T-helper 2 cell treated with Interferon-gamma antibody and Interleukin-4, amounts not matched to agents 5 μg/mL and 100 μg/mL, for 36 hours (primary cell): ENCODE measurements at regions not wholly inside any gene's neighbourhood (a gene's known extent, or its start where the extent isn't known, plus 50 kb on each side); places are given as distances from the start of the nearest gene placed in this dataset.
"Not testable (repeated sequence)": the region's sequence is repeated elsewhere in the genome, so short reads cannot be mapped to it uniquely, and the experiment has no call there.

Experiments used
- DNase-seq: peaks from one replicate; pipeline ENCODE4 v3.0.0; 2021; ENCODE audit warnings: low spot score
- H3K27ac Mint-ChIP-seq: one replicate; pipeline ENCODE4 v1.8.0; 2021; ENCODE audit warnings: mild to moderate bottlenecking, mixed read lengths
- H3K27me3 Mint-ChIP-seq: one replicate; pipeline ENCODE4 v1.8.0; 2021; ENCODE audit warnings: low read depth, mixed read lengths
- H3K36me3 Mint-ChIP-seq: one replicate; pipeline ENCODE4 v1.8.0; 2021; ENCODE audit warnings: low read depth, mixed read lengths
- H3K4me1 Mint-ChIP-seq: one replicate; pipeline ENCODE4 v1.8.0; 2021; ENCODE audit warnings: low read depth, mixed read lengths
- H3K4me3 Mint-ChIP-seq: one replicate; pipeline ENCODE4 v1.8.0; 2022; ENCODE audit warnings: mild to moderate bottlenecking, moderate library complexity, mixed read lengths
- H3K9me3 Mint-ChIP-seq: one replicate; pipeline ENCODE4 v1.8.0; 2021; ENCODE audit warnings: mixed read lengths

DNA sequence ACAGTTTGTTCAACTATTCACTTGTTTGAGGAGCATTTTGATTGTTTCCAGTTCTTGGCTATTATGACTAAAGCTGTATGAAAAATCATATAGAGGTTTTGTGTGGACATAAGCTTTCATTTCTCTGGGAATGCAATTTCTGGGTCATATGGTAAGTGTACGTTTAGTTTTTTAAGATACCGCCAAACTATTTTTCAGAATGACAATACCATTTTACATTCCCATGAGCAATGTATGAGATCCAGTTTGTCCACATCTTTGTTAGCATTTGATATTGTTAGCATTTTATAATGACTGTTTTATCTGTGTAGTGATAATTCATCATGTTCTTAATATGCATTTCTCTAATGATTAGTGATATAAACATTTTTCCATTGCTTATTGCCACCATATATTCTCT, 258.7 kb upstream of the CTNNB1 start:
- no peaks in the 10 kb centered on the region for H3K9me3 Mint-ChIP-seq

DNA sequence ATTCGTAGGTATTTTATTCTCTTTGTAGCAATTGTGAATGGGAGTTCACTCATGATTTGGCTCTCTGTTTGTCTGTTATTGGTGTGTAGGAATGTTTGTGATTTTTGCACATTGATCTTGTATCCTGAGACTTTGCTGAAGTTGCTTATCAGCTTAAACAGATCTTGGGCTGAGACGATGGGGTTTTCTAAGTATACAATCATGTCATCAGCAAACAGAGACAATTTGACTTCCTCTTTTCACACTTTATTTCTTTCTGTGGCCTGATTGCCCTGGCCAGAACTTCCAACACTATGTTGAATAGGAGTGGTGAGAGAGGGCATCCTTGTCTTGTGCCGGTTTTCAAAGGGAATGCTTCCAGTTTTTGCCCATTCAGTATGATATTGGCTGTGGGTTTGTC, 252.3 kb upstream of the CTNNB1 start:
- DNase-seq, H3K4me1 Mint-ChIP-seq, H3K27me3 Mint-ChIP-seq, H3K9me3 Mint-ChIP-seq, H3K4me3 Mint-ChIP-seq, H3K36me3 Mint-ChIP-seq, H3K27ac Mint-ChIP-seq: not testable (repeated sequence)

More for the DNA sequence above, 258.7 kb upstream of the CTNNB1 start:
- DNase-seq: no peak
- no peaks in the 10 kb centered on the region for H3K4me1 Mint-ChIP-seq
- H3K27me3 Mint-ChIP-seq: no peaks in the 10 kb centered on the region
- H3K27ac Mint-ChIP-seq: no peak overlapping the region
- H3K36me3 Mint-ChIP-seq: no peaks in the 10 kb centered on the region
- H3K4me3 Mint-ChIP-seq: no peak overlapping the region

DNA sequence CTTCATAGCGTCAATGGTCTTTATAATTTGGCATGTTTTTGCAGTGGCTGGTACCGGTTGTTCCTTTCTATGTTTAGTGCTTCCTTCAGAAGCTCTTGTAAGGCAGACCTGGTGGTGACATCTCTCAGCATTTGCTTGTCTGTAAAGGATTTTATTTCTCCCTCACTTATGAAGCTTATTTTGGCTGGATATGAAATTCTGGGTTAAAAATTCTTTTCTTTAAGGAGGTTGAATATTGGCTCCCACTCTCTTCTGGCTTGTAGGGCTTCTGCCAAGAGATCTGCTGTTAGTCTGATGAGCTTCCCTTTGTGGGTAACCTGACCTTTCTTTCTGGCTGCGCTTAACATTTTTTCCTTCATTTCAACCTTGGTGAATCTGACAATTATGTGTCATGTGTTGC, 250.0 kb upstream of the CTNNB1 start:
- H3K27ac Mint-ChIP-seq: not testable (repeated sequence)

DNA sequence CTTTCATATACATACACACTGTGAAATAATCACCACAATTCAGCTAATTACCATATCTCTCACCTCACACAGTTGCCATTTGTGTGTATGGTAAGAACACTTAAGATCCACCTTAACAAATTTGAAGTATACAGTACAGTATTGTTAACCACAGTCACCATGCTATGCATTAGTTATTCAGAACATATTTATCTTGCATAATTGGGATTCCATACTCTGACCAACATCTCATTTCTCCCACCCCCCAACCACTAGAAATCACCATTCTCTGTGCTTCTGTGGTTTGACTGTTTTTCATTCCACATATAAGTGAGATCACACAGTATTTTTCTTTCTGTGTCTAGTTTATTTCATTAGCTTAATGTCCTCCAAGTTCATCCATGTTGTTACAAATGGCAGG, 247.7 kb upstream of the CTNNB1 start:
- H3K36me3 Mint-ChIP-seq: no peaks in the 10 kb centered on the region
- H3K4me3 Mint-ChIP-seq: no peak overlapping the region
- H3K27me3 Mint-ChIP-seq: no peaks in the 10 kb centered on the region
- no peak overlapping the region for H3K27ac Mint-ChIP-seq
- H3K9me3 Mint-ChIP-seq: peaks cover 15% of the 10 kb centered on the region
- H3K4me1 Mint-ChIP-seq: no peaks in the 10 kb centered on the region
- DNase-seq: no peak

More for the DNA sequence above, 250.0 kb upstream of the CTNNB1 start:
- not testable (repeated sequence) for DNase-seq, H3K4me3 Mint-ChIP-seq, H3K4me1 Mint-ChIP-seq, H3K36me3 Mint-ChIP-seq, H3K27me3 Mint-ChIP-seq
- H3K9me3 Mint-ChIP-seq: peaks cover 15% of the 10 kb centered on the region

DNA sequence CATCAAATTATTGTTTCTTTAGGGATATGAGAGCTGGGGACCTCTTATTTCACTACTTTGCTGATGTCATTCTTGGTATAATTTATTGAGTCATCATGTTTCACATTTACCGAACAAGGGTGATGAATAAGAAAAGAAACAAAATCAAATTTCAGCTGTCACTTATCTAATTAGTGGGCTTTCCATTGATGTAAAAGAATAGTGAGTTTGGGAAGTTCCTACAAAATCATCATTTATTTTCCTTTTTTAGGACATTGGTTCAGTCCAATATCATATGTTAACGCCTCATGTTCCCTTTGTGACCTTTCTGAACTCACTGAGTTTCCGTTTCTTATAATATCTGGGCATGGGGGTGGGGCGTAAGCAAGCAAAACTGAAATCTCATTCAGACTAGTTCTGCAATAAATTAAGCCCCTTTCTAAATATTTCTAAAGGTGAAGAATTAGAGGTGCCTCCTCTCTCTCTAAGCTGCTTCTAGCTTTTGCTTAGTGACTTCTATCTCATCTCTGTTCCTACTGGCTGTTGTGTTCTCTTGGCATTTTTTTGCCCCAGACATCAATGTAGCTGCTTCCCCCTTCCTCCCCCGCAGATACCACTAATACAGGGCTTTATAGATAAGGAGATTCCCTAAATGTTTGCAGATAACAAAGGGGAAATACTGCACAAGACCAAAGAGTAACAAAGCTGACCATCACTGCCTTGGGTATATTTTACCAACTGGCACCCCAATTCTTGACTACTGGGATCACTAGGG, 238.0 kb upstream of the CTNNB1 start:
- no peak overlapping the region for H3K27ac Mint-ChIP-seq
- peaks cover 2% of the 10 kb centered on the region for H3K4me1 Mint-ChIP-seq
- no peak for DNase-seq
- no peaks in the 10 kb centered on the region for H3K27me3 Mint-ChIP-seq
- H3K4me3 Mint-ChIP-seq: no peak overlapping the region
- H3K36me3 Mint-ChIP-seq: peaks cover 3% of the 10 kb centered on the region
- H3K9me3 Mint-ChIP-seq: peaks cover 28% of the 10 kb centered on the region

DNA sequence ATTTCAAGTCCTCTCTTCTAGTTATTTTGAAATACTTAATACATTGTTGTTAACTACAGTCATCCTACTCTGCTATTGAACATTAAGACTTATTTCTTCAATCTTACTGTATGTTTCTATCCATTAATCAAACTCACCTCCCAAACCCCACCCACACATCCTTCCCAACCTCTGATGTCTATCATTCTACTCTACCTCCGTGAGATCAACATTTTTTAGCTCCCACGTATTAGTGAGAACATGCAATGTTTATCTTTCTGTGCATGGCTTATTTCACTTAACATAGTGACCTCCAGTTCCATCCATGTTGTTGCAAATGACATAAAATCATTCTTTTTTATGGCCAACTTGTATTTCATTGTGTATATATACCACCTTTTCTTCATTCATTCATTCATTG, 236.6 kb upstream of the CTNNB1 start:
- peaks cover 4% of the 10 kb centered on the region for H3K4me1 Mint-ChIP-seq

DNA sequence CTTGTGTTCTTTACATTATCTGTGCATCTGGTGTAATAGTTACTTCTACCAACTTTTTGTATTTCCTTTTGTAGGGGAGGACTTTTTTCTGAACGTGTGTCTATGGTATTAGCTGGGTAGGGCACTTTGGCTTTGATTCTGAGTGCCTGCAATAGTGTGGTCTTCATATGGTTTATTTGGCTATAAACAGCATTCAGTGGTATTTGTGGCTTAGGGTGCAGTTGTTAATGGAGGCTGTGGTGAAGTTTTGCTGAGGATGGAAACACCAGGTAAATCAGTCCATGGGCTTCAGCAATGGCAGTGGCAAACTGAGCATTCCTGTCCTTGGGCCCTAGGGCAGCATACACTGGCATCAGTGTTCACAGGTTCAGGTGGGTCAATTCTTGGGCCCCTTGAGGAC, 230.6 kb upstream of the CTNNB1 start:
- H3K36me3 Mint-ChIP-seq: no peaks in the 10 kb centered on the region
- peaks cover 18% of the 10 kb centered on the region for H3K9me3 Mint-ChIP-seq
- H3K27ac Mint-ChIP-seq: no peak overlapping the region
- no peak for DNase-seq
- peaks cover 42% of the 10 kb centered on the region for H3K4me1 Mint-ChIP-seq
- H3K27me3 Mint-ChIP-seq: no peaks in the 10 kb centered on the region
- H3K4me3 Mint-ChIP-seq: no peak overlapping the region

More for the DNA sequence above, 236.6 kb upstream of the CTNNB1 start:
- Mint-ChIP-seq H3K27me3 (no peaks in the 10 kb centered on the region), H3K4me3 (no peak overlapping the region), H3K9me3 (peaks cover 35% of the 10 kb centered on the region), H3K36me3 (peaks cover 3% of the 10 kb centered on the region), H3K27ac (no peak overlapping the region)
- DNase-seq: no peak

DNA sequence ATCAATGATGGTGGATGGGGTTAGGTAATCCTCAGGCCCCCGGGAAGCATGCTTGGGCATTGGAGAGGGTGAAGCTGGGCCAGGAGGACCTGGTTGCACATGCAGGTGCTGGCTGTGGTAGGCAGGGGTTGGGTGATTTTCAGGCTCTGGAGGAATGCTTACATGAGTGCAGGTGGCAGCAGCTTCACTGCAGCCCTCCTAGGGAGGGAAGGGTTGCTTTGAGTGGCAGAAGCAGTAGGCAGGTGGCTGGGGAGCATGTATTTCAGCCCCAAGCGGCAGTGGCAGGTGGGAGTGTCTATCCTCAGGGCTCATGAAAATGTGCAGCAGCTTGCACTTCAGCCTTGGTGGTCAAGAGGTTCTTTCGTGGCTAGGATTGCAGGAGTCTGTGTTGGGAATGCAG, 230.0 kb upstream of the CTNNB1 start:
- peaks cover 47% of the 10 kb centered on the region for H3K4me1 Mint-ChIP-seq
- H3K9me3 Mint-ChIP-seq: peaks cover 16% of the 10 kb centered on the region
- H3K27ac Mint-ChIP-seq: no peak overlapping the region
- no peak overlapping the region for H3K4me3 Mint-ChIP-seq
- no peak for DNase-seq
- no peaks in the 10 kb centered on the region for H3K27me3 Mint-ChIP-seq
- H3K36me3 Mint-ChIP-seq: no peaks in the 10 kb centered on the region

DNA sequence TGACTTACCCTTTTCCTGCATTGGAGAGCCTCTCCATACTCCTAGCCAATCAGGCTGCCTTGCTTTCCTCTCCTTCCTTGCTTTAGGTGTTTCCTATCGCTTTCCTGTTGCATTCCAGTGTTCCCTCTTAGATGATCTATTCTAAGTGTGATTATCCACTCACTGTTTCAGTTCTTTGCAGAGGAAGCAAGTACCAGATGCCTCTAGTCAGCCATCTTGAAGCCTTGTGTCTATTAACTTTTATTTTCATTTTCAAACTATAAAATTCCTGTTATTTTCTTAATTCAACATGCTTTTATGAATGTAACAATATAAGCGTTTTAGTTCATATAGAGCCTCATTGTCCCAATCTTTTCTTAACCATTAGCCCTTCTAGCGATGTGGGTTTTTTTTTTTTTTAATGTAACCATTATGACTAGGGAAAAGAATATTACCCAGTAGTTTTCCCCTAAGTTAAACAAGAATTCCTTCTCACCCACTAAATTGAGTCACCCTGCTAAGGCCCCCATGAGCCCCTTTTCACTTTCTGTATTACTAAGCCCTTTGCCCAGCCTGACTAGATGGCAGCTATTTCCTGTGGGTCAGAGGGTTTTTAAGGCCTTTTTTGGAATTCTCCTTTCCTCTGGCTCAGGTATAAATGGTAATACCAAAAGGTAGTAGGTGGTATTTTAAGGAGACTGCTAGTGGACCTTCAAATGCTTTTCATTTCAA, 229.4 kb upstream of the CTNNB1 start:
- Mint-ChIP-seq H3K27me3 (no peaks in the 10 kb centered on the region), H3K9me3 (peaks cover 16% of the 10 kb centered on the region), H3K27ac (no peak overlapping the region), H3K36me3 (no peaks in the 10 kb centered on the region), H3K4me1 (peaks cover 47% of the 10 kb centered on the region), H3K4me3 (no peak overlapping the region)
- no peak for DNase-seq

DNA sequence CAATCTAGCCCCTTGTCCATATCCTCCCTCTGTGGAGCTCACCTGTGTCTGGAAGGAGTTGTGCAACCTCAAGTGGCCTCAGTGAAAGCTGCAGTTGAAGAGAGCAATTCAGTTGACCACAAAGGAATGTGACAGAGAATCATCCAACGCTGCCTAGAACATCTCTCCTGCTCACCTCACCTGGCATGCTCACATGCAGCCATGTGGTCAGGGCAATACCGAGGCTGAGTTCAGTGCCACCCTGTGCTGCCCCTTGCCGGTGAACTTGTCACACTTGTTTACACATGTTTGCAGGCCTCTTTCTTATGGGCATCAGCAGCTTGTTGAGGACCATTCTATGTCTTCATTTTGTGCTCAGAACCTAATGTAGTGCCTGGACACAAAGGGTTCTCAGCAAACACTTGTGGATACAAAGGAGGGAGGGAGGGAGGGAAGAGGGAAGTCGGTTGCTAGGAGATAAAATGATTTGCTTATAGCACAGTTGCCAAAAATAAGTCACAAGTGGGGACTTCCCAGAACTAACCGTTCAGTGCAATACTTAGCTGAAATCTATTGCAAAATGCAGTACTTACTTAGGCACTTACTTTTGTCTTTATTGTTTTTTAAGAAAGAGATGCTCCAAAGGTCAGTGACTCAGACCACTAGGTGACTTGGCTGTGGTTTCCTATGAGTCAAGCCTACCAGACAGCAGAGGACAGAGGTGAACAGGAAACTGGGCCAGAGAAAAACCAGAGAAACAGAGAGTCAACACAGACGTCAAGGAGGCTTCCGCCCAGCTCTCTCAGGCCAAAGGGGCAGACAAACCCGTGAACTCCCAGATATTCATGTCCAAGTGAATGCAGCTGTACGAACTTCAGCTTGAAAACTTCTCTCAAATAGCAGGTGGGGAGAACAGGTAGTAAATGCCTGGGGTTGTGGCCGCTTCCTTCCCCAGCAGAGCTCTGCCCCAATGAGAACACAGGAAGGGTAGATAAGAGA, 227.8 kb upstream of the CTNNB1 start:
- Mint-ChIP-seq H3K9me3 (peaks cover 12% of the 10 kb centered on the region), H3K36me3 (no peaks in the 10 kb centered on the region), H3K27me3 (no peaks in the 10 kb centered on the region), H3K27ac (peak overlapping the region; percentile 88), H3K4me3 (peak overlapping the region; percentile 70), H3K4me1 (peaks cover 47% of the 10 kb centered on the region)
- DNase-seq: peak; percentile 80

DNA sequence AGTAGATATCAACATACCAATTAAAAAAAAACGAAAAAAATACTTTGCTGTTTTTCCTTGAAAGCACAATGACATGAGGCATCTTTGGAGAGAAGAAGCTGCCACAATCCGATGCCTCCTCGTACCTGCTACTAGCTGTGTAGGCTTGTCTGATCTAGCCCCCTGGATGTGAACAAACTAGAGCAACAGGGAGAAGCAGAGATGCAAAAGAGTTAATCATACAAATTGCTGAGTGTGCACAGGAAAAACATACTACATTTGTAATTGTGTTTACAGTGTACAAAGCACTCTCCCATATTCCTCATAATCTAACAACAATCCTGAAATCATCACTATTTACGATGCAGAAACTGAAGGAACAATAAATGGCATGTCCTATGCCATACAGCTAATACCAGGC, 227.0 kb upstream of the CTNNB1 start:
- Mint-ChIP-seq H3K36me3 (no peaks in the 10 kb centered on the region), H3K4me1 (peaks cover 46% of the 10 kb centered on the region), H3K4me3 (peak overlapping the region; percentile 28), H3K27ac (peak overlapping the region; percentile 74), H3K27me3 (no peaks in the 10 kb centered on the region), H3K9me3 (peaks cover 6% of the 10 kb centered on the region)
- no peak for DNase-seq

DNA sequence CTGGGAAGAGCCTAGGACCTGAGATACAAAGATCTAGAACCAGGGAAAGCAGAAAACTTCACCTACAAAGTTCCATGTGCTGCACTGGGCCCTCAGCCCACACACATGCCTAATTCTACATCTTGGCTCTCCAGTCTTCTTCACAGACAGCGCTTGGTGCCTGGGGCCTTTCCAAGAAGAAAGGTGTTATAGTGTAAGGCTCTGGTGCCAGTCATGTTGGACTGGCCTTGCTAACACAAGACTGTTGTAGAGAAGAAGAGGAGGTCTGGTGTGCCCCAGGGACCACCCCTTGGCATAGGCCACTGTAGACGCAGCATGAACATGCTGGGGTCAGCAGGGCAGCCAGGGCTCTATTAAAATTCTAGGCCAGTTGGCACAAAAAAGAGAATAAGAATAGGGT, 226.2 kb upstream of the CTNNB1 start:
- Mint-ChIP-seq H3K27ac (no peak overlapping the region), H3K27me3 (no peaks in the 10 kb centered on the region)

DNA sequence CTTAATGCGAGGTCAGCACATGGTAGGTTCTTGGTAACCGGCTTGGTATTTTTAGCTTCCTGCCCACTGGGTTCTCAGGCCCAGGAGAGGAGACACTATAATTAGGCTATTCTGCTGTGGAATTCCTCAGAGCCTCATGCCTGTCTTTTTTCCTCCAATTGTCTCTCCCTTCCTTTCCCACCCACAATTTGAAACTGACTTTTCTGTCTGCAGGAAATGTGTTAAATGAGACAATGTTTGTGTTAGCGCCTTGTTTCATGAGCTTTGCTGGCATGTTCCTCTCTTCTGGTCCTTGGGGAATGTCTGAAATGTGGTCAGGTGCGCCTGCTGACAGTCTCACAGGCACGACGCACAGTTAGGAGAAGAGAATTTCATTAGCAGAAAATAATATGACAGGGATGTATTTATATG, 223.6 kb upstream of the CTNNB1 start:
- Mint-ChIP-seq H3K27me3 (no peaks in the 10 kb centered on the region), H3K4me1 (peaks cover 39% of the 10 kb centered on the region), H3K4me3 (no peak overlapping the region), H3K36me3 (no peaks in the 10 kb centered on the region), H3K9me3 (no peaks in the 10 kb centered on the region), H3K27ac (no peak overlapping the region)
- DNase-seq: no peak

More for the DNA sequence above, 226.2 kb upstream of the CTNNB1 start:
- Mint-ChIP-seq H3K4me1 (peaks cover 41% of the 10 kb centered on the region), H3K4me3 (no peak overlapping the region), H3K36me3 (no peaks in the 10 kb centered on the region), H3K9me3 (no peaks in the 10 kb centered on the region)
- no peak for DNase-seq

DNA sequence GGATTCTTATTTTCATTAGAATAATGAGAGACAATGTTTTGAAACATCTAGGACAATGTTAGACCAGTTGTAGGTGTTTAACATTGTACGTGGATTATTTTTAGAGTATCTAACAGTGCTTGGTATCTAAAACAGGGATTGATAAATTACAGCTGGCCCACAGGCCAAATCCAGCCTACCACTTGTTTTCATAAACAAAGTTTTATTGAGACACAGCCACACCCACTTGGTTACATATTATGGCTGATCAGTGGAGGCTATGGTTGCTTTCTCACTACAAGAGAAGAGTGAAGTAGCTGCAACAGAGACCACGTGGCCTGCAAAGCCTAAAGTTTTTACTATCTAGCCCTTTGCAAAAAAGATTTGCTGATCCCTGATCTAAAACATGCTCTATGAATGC, 223.1 kb upstream of the CTNNB1 start:
- Mint-ChIP-seq H3K36me3 (no peaks in the 10 kb centered on the region), H3K4me3 (no peak overlapping the region), H3K4me1 (peaks cover 36% of the 10 kb centered on the region), H3K9me3 (no peaks in the 10 kb centered on the region), H3K27ac (no peak overlapping the region), H3K27me3 (no peaks in the 10 kb centered on the region)
- no peak for DNase-seq
